HG03108 (cell line): ENCODE measurements at regions not wholly inside any gene's neighbourhood (a gene's known extent, or its start where the extent isn't known, plus 50 kb on each side); places are given as distances from the start of the nearest gene placed in this dataset.

Source experiments
- ATAC-seq: cut with Tn5 transposase; IDR thresholded peaks from one replicate; pipeline ENCODE4 v1.9.1; 2021; ENCODE audit warnings: moderate library complexity; ENCODE audit not compliant: unreplicated experiment

- no peak for ATAC-seq
These were observed 54.1 kb upstream of the DMRTA1 start for GRCh38 chr9:22392523-22392922.

GRCh38 chr9:22395687-22396141 is 50.9 kb upstream of the DMRTA1 start:
- no peak for ATAC-seq
